GM18508 (cell line): ENCODE measurements at regions not wholly inside any gene's neighbourhood (a gene's known extent, or its start where the extent isn't known, plus 50 kb on each side); places are given as distances from the start of the nearest gene placed in this dataset.

ENCODE experiments used
- ATAC-seq: cut with Tn5 transposase; IDR thresholded peaks from one replicate; pipeline ENCODE4 v1.9.1; 2021; ENCODE audit warnings: moderate number of reproducible peaks; ENCODE audit not compliant: insufficient read depth, unreplicated experiment

- no peak for ATAC-seq
Observed at GRCh38 chr6:150535818-150536220, 63.9 kb upstream of the PLEKHG1 start.

GRCh38 chr6:150536835-150537234, 62.9 kb upstream of the PLEKHG1 start:
- ATAC-seq, result no peak

GRCh38 chr6:150537491-150537890, 62.2 kb upstream of the PLEKHG1 start:
- no peak for ATAC-seq

DNA sequence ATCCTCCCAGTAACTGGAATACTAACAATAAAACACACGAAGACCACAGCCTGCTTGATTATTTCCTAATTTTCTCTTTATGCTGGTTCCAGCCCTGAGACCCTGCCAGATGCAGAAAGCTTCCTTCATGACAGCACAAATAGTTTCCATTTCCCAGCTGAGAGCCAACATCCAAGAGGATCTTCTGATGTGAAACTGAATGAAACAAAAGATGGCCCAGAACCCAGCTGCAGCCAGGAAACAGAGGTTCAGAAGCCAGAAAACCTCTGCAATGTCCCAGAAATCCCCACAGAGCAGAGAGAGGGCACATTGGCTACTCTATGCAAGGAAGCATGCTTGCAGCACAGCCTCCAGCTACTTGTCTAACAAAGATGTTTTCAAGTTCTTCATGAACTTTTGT, 61.8 kb upstream of the PLEKHG1 start:
- no peak for ATAC-seq

GRCh38 chr6:150539111-150539510, 60.6 kb upstream of the PLEKHG1 start:
- ATAC-seq, result no peak

DNA sequence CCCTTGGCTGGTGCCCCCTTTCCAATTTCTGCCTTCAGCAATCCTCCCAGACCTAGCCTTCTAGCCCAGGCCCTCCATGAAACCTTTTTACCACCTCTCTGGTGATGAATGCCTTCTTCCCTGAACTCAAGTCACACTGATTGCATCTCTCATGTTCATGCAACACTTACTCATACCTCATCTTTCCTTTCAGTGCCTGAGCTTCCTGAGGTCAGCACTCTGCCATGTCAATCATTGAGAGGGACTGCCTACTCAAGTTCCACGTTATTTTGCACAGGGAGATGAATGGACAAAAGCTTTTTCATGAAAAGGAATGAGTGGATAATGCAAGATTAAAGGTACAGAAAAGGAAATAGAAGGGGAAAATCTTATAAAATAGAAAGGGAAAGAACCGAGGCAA, 60.1 kb upstream of the PLEKHG1 start:
- ATAC-seq, result no peak

GRCh38 chr6:150541576-150541975, 58.1 kb upstream of the PLEKHG1 start:
- ATAC-seq, result no peak

DNA sequence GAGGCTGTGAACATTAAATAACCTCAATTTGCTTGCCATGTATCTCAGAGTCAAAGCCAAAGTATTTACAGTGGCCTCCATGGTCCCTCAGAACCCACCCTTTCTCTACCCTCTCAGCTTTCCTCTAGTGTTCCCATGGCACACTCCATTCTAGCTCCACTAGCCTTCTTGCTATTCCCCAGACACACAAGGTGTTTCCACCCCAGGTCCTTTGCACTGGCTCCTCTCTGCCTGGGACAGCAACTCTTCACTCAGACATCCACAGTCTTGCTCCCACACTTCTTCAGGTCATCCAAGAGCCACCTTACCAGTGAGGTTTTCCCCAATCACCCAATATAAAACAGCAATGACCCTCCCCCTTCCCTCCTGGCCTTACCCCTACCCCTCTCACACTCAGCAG, 56.5 kb upstream of the PLEKHG1 start:
- no peak for ATAC-seq

DNA sequence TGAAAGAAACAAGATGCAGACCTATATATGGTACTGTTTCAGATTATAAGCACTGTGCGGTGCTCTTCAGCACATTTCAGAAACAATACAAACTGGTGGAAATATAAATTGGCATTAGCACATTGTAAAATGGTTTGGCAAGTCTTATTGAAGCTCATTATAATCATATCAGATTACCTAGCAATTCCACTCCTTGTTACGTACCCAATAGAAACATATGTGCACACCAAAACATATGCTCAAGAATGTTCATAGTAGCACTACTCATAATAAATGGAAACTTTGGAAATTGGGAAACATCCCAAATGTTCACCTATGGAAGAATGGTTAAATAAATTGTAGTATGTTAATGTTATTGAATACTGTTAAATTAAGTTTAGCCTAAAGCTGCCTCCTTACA, 54.9 kb upstream of the PLEKHG1 start:
- no peak for ATAC-seq

DNA sequence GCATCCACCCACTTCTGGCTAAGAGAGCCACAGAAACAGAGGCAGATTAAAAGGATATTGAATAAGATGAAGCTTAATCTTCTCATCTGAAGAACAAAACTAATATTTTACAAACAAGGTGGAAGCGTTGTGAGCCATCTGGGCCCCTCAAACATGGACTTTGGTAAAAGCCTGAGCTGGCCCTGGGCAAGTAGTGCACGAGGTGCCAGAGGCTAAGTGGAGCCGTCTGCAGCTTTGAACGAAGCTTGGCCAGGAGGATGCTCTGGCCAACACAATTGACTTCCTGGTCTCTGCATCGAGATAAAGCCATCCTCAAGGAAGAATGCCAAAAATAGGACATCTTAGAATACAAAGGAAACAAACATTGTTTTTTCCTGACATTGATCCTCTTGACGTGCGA, 53.2 kb upstream of the PLEKHG1 start:
- ATAC-seq, result no peak

GRCh38 chr6:150547502-150548222, 52.0 kb upstream of the PLEKHG1 start:
- ATAC-seq, result no peak

- ATAC-seq, result no peak
Observed at GRCh38 chr6:150548330-150548729, 51.4 kb upstream of the PLEKHG1 start.

- no peak for ATAC-seq
Observed at GRCh38 chr6:150549007-150549406, 50.7 kb upstream of the PLEKHG1 start.

- ATAC-seq, result no peak
Observed at GRCh38 chr6:150549674-150550101, 50.0 kb upstream of the PLEKHG1 start.
